Testis (tissue), 2 donors: ENCODE measurements at regions not wholly inside any gene's neighbourhood (a gene's known extent, or its start where the extent isn't known, plus 50 kb on each side); places are given as distances from the start of the nearest gene placed in this dataset.

ENCODE experiments used
- DNase-seq: peaks from one replicate; pipeline ENCODE4 v3.0.0-alpha.2; 2019
- H3K27ac ChIP-seq, 2 donors: fragments of 200-600 bp; sonication (generic); one replicate each; pipeline ENCODE4 v1.5.1; 2019
- H3K27me3 ChIP-seq: fragments of 200-600 bp; sonication (generic); one replicate; pipeline ENCODE4 v1.5.1; 2019
- H3K36me3 ChIP-seq: fragments of 200-600 bp; sonication (generic); one replicate; pipeline ENCODE4 v1.5.1; 2017; ENCODE audit warnings: low read depth; ENCODE audit errors: missing control alignments
- H3K4me1 ChIP-seq: fragments of 200-600 bp; sonication (generic); one replicate; pipeline ENCODE4 v1.5.1; 2019
- H3K4me3 ChIP-seq, 2 donors: fragments of 200-600 bp; sonication (generic); one replicate each; pipeline ENCODE4 v1.5.1; 2017 to 2019
- H3K9me3 ChIP-seq: fragments of 200-600 bp; sonication (generic); one replicate; pipeline ENCODE4 v1.5.1; 2017
- POLR2A ChIP-seq: fragments of 450-650 bp; IDR thresholded peaks from one replicate; pipeline ENCODE4 v1.6.1; 2017; ENCODE audit warnings: antibody characterized with exemption, mild to moderate bottlenecking, moderate library complexity
- WGBS, 2 donors: methylation state at CpG; one replicate each; pipeline ENCODE4 v1.1.5; 2018; 5-methylcytosine and 5-hydroxymethylcytosine counted together
- intact Hi-C: fragments of 100-400 bp; cut with DNase I; formaldehyde crosslinking; loops from one replicate; pipeline ENCODE4 v1.15.1; 2023; ENCODE audit warnings: low total_unique reads
- TF ChIP-seq, protein P1 (sequence below), 3 experiments: fragments of 450-650 bp in 2 of 3; fragments of 200-600 bp in 1 of 3; sonication (generic) in 1 of 3; IDR thresholded peaks; one replicate each; pipeline ENCODE4 v1.5.1; 2016 to 2019; ENCODE audit warnings: antibody characterized with exemption in 3 of 3, mild to moderate bottlenecking in 2 of 3, moderate library complexity in 1 of 3

DNA sequence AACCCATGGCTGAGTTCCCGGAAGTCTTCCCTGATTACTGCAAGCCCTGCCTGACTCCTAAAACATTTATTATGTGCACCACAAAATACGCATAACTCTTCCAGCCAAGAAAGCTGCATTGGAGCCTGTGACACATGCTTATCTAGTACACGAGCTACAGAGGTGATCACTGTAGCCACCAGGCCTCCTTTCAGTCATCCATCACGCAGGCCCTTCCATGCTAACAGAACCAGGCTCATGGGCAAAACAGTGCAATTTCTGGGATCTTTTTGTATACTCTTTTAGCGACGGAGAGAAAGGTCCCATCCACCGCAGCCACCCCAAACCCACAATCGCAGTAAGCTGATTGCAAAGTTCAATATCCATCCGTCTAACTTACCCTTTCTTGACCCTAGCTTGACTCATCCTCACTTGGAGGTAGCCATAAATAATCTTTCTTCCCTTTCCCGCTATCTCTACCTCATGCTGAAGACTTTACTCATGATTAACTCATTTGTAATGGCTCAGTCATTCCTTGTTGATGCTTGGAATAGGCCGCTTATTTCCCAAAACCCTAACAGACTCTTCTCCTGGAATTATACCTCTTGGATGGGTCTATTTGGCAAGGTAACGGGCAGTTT lies 1203.5 kb downstream of the TYW1 start:
- DNase-seq = no peak
- Histone ChIP-seq H3K27ac (no peak overlapping the region), H3K4me1 (peaks cover 4% of the 10 kb centered on the region), H3K4me3 (no peak overlapping the region), H3K36me3 (no peaks in the 10 kb centered on the region), H3K9me3 (no peaks in the 10 kb centered on the region), H3K27me3 (no peaks in the 10 kb centered on the region)
- TF ChIP-seq, protein P1, sequence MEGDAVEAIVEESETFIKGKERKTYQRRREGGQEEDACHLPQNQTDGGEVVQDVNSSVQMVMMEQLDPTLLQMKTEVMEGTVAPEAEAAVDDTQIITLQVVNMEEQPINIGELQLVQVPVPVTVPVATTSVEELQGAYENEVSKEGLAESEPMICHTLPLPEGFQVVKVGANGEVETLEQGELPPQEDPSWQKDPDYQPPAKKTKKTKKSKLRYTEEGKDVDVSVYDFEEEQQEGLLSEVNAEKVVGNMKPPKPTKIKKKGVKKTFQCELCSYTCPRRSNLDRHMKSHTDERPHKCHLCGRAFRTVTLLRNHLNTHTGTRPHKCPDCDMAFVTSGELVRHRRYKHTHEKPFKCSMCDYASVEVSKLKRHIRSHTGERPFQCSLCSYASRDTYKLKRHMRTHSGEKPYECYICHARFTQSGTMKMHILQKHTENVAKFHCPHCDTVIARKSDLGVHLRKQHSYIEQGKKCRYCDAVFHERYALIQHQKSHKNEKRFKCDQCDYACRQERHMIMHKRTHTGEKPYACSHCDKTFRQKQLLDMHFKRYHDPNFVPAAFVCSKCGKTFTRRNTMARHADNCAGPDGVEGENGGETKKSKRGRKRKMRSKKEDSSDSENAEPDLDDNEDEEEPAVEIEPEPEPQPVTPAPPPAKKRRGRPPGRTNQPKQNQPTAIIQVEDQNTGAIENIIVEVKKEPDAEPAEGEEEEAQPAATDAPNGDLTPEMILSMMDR (IDR thresholded peaks at IDR 0.05) = no peak
- TF ChIP-seq POLR2A = no peak
- whole genome bisulfite sequencing, 2 donors = 62 to 68% methylated on average over 12 of the region's 12 CpGs
- intact Hi-C loops = no loop called here

DNA sequence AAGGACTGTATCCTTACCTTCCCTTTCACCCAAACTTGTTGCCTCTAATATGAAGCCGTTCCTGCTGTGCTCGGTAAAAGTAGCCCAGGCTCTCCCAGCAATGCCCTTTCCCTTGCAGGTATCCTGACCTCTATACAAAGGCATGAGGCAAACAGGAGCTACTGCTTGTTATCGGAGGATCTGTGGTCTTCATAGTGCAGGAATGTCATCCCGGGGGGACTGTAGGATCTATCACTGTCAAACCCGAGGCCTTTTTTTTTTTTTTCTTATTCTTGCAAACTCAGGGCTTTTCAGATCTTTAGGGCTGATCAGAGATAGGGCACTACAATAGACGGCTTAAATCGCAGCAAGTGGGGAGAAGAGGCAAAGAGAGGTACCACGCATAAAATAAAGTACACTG lies 1206.6 kb downstream of the TYW1 start:
- Histone ChIP-seq H3K9me3 (no peaks in the 10 kb centered on the region), H3K4me1 (peaks cover 4% of the 10 kb centered on the region), H3K27me3 (no peaks in the 10 kb centered on the region), H3K36me3 (no peaks in the 10 kb centered on the region), H3K4me3 (no peak overlapping the region), H3K27ac (peak overlapping the region in 1 of 2 donors; percentile 58)
- TF ChIP-seq, protein P1 (IDR thresholded peaks at IDR 0.05) = no peak
- TF ChIP-seq POLR2A = no peak
- WGBS, 2 donors = 34 to 43% methylated on average over 8 of the region's 8 CpGs
- peak; percentile 57 for DNase-seq
- intact Hi-C loops = no loop called here

DNA sequence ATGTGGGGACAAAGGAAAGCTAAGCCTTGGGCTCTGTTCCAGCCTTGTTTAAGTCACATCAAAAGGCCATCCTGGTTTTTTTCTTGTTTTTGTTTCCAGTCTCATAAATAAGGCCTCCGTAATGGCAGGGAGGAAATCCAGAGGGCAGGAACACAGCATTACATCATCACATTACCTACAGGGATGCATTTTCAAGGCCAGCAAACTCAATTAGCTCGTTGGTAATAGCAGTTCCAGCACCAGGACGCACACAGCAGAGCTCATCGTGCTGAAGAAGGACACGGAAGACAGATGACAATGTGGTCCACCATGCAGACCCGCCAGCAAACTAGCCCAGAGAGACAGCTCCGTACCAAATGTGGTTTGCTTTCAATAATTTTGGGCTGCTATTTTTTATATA lies 1209.2 kb downstream of the TYW1 start:
- no peak overlapping the region for H3K4me3 ChIP-seq
- intact Hi-C loops = no loop called here
- DNase-seq = no peak
- 58 to 66% methylated on average over 7 of the region's 7 CpGs for WGBS, 2 donors
- no peaks in the 10 kb centered on the region for H3K27me3 ChIP-seq
- TF ChIP-seq, protein P1 (IDR thresholded peaks at IDR 0.05) = no peak
- no peak for TF ChIP-seq POLR2A
- no peaks in the 10 kb centered on the region for H3K9me3 ChIP-seq
- peaks cover 4% of the 10 kb centered on the region for H3K4me1 ChIP-seq
- H3K27ac ChIP-seq = no peak overlapping the region
- no peaks in the 10 kb centered on the region for H3K36me3 ChIP-seq

DNA sequence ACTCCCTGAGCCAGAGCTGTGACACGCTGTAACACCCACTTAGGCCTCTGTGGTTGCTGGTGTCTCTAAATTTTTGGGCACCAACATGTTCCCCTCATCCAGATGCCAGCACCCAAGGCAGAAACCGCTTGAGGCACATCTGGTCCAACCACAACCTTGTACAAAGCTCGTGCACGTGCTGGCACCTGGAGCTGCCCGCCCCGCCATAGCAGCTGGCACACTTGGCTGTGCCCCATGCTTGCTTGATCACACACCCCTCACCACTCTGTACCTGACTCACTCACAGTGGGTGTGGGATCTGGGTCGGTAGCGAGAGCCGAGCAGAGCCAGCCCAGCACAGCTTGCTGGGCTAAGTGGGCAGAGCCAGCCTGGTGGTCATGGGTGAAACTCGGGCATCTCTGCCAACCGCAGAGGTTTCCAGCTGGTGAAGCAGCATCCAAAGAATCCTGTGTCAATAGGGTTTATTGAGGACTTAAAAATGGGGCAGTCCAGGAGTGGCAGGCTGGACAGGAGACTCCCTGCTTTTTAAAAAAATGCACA lies 1210.4 kb downstream of the TYW1 start:
- intact Hi-C loops = no loop called here
- Histone ChIP-seq H3K36me3 (no peaks in the 10 kb centered on the region), H3K27ac (no peak overlapping the region), H3K9me3 (no peaks in the 10 kb centered on the region), H3K4me3 (no peak overlapping the region), H3K4me1 (peaks cover 4% of the 10 kb centered on the region), H3K27me3 (no peaks in the 10 kb centered on the region)
- DNase-seq = no peak
- TF ChIP-seq, protein P1 (IDR thresholded peaks at IDR 0.05) = no peak
- no peak for TF ChIP-seq POLR2A
- 96 to 97% methylated on average over 10 to 11 of the region's 11 CpGs for WGBS, 2 donors

DNA sequence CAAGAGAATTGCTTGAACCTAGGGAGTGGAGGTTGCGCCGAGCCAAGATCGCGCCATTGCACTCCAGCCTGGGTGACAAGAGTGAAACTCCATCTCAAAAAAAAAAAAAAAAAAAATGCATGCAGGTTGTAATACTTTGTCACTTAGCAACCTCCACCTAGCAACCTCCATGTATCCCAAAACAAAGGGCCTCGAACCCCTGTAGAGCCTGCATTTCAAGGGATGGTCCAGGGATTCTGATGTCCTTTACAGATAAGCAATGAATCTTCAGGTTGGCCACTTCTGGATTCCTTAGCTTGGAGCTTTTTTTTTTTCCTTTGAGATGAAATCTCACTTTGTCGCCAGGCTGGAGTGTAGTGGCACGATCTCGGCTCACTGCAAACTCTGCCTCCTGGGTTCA lies 1211.0 kb downstream of the TYW1 start:
- DNase-seq = no peak
- Histone ChIP-seq H3K27ac (no peak overlapping the region), H3K9me3 (no peaks in the 10 kb centered on the region), H3K27me3 (no peaks in the 10 kb centered on the region), H3K4me1 (peaks cover 4% of the 10 kb centered on the region), H3K36me3 (no peaks in the 10 kb centered on the region), H3K4me3 (no peak overlapping the region)
- TF ChIP-seq POLR2A = no peak
- TF ChIP-seq, protein P1 (IDR thresholded peaks at IDR 0.05) = no peak
- intact Hi-C loops = no loop called here
- WGBS, 2 donors = 94 to 96% methylated on average over 8 of the region's 8 CpGs
